ENCODE measurements at regions not wholly inside any gene's neighbourhood (a gene's known extent, or its start where the extent isn't known, plus 50 kb on each side); places are given as distances from the start of the nearest gene placed in this dataset.

DNA sequence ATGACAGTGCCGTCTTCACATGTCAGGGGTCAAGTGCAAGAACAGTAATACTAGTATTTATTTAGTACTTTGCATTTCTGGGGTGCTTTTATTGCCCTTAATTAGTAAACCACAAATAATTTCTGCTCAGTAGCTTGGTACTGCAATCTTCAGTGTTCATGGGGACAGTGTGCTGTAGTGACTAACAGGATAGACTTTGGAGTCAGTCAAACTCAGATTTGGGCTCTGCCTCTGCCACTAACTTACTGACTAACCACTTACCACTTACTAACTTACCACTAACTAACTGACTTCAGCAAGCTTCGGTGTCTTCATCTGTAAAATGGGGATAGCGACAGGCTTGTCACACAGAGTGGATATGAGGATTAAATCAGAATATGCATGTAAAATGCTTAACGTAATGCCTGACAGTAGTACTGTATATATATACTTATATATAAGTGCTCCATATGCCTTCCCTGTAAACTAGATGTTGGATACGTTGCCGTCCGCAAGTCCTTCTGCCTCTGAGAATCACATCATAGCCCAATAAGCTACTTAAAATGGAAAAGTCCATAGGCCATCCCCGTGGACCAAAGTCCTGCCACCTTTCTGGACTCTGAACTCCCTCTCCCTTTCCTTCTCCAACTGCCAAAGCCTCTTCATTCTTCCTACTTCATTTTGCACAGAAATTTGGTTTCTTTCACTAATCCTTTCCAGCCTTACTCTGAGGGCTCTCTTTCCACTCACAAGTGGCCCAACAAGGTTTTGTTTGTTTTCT lies 158.1 kb downstream of the ZIC5 start:
- Histone ChIP-seq H3K27ac (ENCODE audit: low read length) (no peak overlapping the region), H3K27me3 (ENCODE audit: insufficient read depth, low read length, poor library complexity) (no peaks in the 10 kb centered on the region), H3K4me3 (ENCODE audit: low read depth in 1 of 2, low read length in 2 of 2) (no peak overlapping the region), H4K20me1 (ENCODE audit: insufficient read depth, low read length) (no peaks in the 10 kb centered on the region), H3K9me3 (ENCODE audit: insufficient read depth, low read length, severe bottlenecking) (no peaks in the 10 kb centered on the region), H3K36me3 (ENCODE audit: insufficient read depth, low read length) (no peaks in the 10 kb centered on the region), H3K79me2 (ENCODE audit: insufficient read depth, low read length) (no peaks in the 10 kb centered on the region), H3K4me1 (ENCODE audit: insufficient read depth, low read length) (no peaks in the 10 kb centered on the region), H2AFZ (ENCODE audit: low read depth, low read length) (no peak overlapping the region), H3K4me2 (ENCODE audit: insufficient read depth, low read length) (no peak overlapping the region), H3K9ac (ENCODE audit: low read depth, low read length) (no peak overlapping the region)
- TF ChIP-seq, protein P1, sequence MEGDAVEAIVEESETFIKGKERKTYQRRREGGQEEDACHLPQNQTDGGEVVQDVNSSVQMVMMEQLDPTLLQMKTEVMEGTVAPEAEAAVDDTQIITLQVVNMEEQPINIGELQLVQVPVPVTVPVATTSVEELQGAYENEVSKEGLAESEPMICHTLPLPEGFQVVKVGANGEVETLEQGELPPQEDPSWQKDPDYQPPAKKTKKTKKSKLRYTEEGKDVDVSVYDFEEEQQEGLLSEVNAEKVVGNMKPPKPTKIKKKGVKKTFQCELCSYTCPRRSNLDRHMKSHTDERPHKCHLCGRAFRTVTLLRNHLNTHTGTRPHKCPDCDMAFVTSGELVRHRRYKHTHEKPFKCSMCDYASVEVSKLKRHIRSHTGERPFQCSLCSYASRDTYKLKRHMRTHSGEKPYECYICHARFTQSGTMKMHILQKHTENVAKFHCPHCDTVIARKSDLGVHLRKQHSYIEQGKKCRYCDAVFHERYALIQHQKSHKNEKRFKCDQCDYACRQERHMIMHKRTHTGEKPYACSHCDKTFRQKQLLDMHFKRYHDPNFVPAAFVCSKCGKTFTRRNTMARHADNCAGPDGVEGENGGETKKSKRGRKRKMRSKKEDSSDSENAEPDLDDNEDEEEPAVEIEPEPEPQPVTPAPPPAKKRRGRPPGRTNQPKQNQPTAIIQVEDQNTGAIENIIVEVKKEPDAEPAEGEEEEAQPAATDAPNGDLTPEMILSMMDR (IDR thresholded peaks at IDR 0.05; ENCODE audit: borderline replicate concordance, extremely low read depth, low read length, poor library complexity, severe bottlenecking) = no peak
- no peak for TF ChIP-seq EZH2 (IDR thresholded peaks at IDR 0.05; ENCODE audit: borderline replicate concordance, low read depth, low read length, severe bottlenecking)
- DNase-seq (no peak), ATAC-seq (ENCODE audit: insufficient read depth, low read depth) (no peak)

DNA sequence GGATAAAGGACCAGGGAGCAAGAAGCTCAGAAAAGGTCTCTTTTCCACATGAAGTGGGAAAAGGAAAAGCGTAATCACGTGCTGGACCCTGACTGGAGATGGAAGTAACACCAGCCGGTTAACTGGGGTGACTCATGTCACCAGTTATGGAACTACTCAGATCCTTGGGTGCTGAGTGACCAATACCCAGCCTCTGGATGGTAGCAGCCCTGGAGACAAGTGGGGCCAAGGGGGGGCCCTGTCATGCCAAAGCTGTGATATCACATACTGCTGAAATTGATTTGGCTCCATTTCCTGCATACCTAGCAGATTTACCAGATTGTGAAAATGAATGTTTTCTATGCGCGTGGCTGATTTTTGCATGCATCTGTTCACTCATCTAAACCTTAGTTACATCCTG lies 158.9 kb downstream of the ZIC5 start:
- no peak overlapping the region for H3K4me2 ChIP-seq (ENCODE audit: insufficient read depth, low read length)
- H3K9ac ChIP-seq (ENCODE audit: low read depth, low read length) = no peak overlapping the region
- DNase-seq = no peak
- no peak overlapping the region for H2AFZ ChIP-seq (ENCODE audit: low read depth, low read length)
- no peaks in the 10 kb centered on the region for H3K36me3 ChIP-seq (ENCODE audit: insufficient read depth, low read length)
- TF ChIP-seq, protein P1 (IDR thresholded peaks at IDR 0.05; ENCODE audit: borderline replicate concordance, extremely low read depth, low read length, poor library complexity, severe bottlenecking) = no peak
- TF ChIP-seq EZH2 (IDR thresholded peaks at IDR 0.05; ENCODE audit: borderline replicate concordance, low read depth, low read length, severe bottlenecking) = no peak
- H3K27me3 ChIP-seq (ENCODE audit: insufficient read depth, low read length, poor library complexity) = no peaks in the 10 kb centered on the region
- no peaks in the 10 kb centered on the region for H3K4me1 ChIP-seq (ENCODE audit: insufficient read depth, low read length)
- H3K79me2 ChIP-seq (ENCODE audit: insufficient read depth, low read length) = no peaks in the 10 kb centered on the region
- H3K27ac ChIP-seq (ENCODE audit: low read length) = no peak overlapping the region
- H3K9me3 ChIP-seq (ENCODE audit: insufficient read depth, low read length, severe bottlenecking) = no peaks in the 10 kb centered on the region
- H4K20me1 ChIP-seq (ENCODE audit: insufficient read depth, low read length) = no peaks in the 10 kb centered on the region
- no peak for ATAC-seq (ENCODE audit: insufficient read depth, low read depth)
- H3K4me3 ChIP-seq (ENCODE audit: low read depth in 1 of 2, low read length in 2 of 2) = no peak overlapping the region

GRCh38 chr13:99811067-99811700 lies 160.4 kb downstream of the ZIC5 start:
- TF ChIP-seq EZH2 (IDR thresholded peaks at IDR 0.05; ENCODE audit: borderline replicate concordance, low read depth, low read length, severe bottlenecking) = no peak
- TF ChIP-seq, protein P1 (IDR thresholded peaks at IDR 0.05; ENCODE audit: borderline replicate concordance, extremely low read depth, low read length, poor library complexity, severe bottlenecking) = no peak
- H3K27me3 ChIP-seq (ENCODE audit: insufficient read depth, low read length, poor library complexity) = no peaks in the 10 kb centered on the region
- no peaks in the 10 kb centered on the region for H3K9me3 ChIP-seq (ENCODE audit: insufficient read depth, low read length, severe bottlenecking)
- no peak overlapping the region for H2AFZ ChIP-seq (ENCODE audit: low read depth, low read length)
- H3K79me2 ChIP-seq (ENCODE audit: insufficient read depth, low read length) = no peaks in the 10 kb centered on the region
- H4K20me1 ChIP-seq (ENCODE audit: insufficient read depth, low read length) = no peaks in the 10 kb centered on the region
- H3K4me3 ChIP-seq (ENCODE audit: low read depth in 1 of 2, low read length in 2 of 2) = no peak overlapping the region
- DNase-seq = no peak
- no peak overlapping the region for H3K27ac ChIP-seq (ENCODE audit: low read length)
- H3K4me2 ChIP-seq (ENCODE audit: insufficient read depth, low read length) = no peak overlapping the region
- no peak for ATAC-seq (ENCODE audit: insufficient read depth, low read depth)
- no peak overlapping the region for H3K9ac ChIP-seq (ENCODE audit: low read depth, low read length)
- H3K36me3 ChIP-seq (ENCODE audit: insufficient read depth, low read length) = no peaks in the 10 kb centered on the region
- H3K4me1 ChIP-seq (ENCODE audit: insufficient read depth, low read length) = no peaks in the 10 kb centered on the region
